Epidermal melanocyte (primary cell): ENCODE measurements at regions not wholly inside any gene's neighbourhood (a gene's known extent, or its start where the extent isn't known, plus 50 kb on each side); places are given as distances from the start of the nearest gene placed in this dataset.

Experiments
- DNase-seq: peaks from one replicate; pipeline ENCODE4 v3.0.0; 2011; ENCODE audit warnings: low spot score; ENCODE audit not compliant: insufficient read length

GRCh38 chr18:43571078-43571689 lies 293.9 kb upstream of the SYT4 start:
- peak; percentile 45 for DNase-seq

- no peak for DNase-seq
Observed at GRCh38 chr18:43572163-43572562, 294.9 kb upstream of the SYT4 start.

- DNase-seq, result no peak
Observed at GRCh38 chr18:43574974-43575373, 297.7 kb upstream of the SYT4 start.

- no peak for DNase-seq
Observed at GRCh38 chr18:43578211-43578610, 300.9 kb upstream of the SYT4 start.

- DNase-seq, result no peak
Observed at GRCh38 chr18:43578706-43579105, 301.4 kb upstream of the SYT4 start.

- no peak for DNase-seq
Observed at GRCh38 chr18:43581936-43582519, 304.7 kb upstream of the SYT4 start.

- DNase-seq, result peak; percentile 33
Observed at GRCh38 chr18:43587538-43588153, 310.4 kb upstream of the SYT4 start.

GRCh38 chr18:43588838-43589237 lies 311.5 kb upstream of the SYT4 start:
- no peak for DNase-seq

GRCh38 chr18:43589611-43590151 lies 312.4 kb upstream of the SYT4 start:
- DNase-seq, result no peak

GRCh38 chr18:43590182-43590903 lies 313.1 kb upstream of the SYT4 start:
- DNase-seq, result no peak

- no peak for DNase-seq
Observed at GRCh38 chr18:43592269-43592668, 315.0 kb upstream of the SYT4 start.

GRCh38 chr18:43596105-43596712 lies 318.9 kb upstream of the SYT4 start:
- no peak for DNase-seq

- DNase-seq, result no peak
Observed at GRCh38 chr18:43601432-43601831, 324.1 kb upstream of the SYT4 start.

GRCh38 chr18:43605224-43605623 lies 327.9 kb upstream of the SYT4 start:
- DNase-seq, result no peak

GRCh38 chr18:43606795-43607194 lies 329.5 kb upstream of the SYT4 start:
- no peak for DNase-seq

- DNase-seq, result peak; percentile 38
Observed at GRCh38 chr18:43620936-43621335, 343.6 kb upstream of the SYT4 start.

GRCh38 chr18:43622024-43622423 lies 344.7 kb upstream of the SYT4 start:
- no peak for DNase-seq

- DNase-seq, result no peak
Observed at GRCh38 chr18:43625582-43625981, 348.3 kb upstream of the SYT4 start.

GRCh38 chr18:43627848-43628530 lies 350.7 kb upstream of the SYT4 start:
- DNase-seq, result no peak

- no peak for DNase-seq
Observed at GRCh38 chr18:43634994-43635393, 357.7 kb upstream of the SYT4 start.

GRCh38 chr18:43635397-43635796 lies 358.1 kb upstream of the SYT4 start:
- no peak for DNase-seq
